ENCODE measurements at regions not wholly inside any gene's neighbourhood (a gene's known extent, or its start where the extent isn't known, plus 50 kb on each side); places are given as distances from the start of the nearest gene placed in this dataset.

GRCh38 chr10:57723305-57723704 is 544.4 kb downstream of the IPMK start:
- no peak overlapping the region for H3K9ac ChIP-seq (ENCODE audit: low read depth, low read length)
- no peaks in the 10 kb centered on the region for H3K9me3 ChIP-seq (ENCODE audit: insufficient read depth, low read depth, low read length)
- WGBS = 25% methylated on average over 1 of the region's 1 CpG
- H3K27me3 ChIP-seq (ENCODE audit: insufficient read depth, low read length) = no peaks in the 10 kb centered on the region
- peaks cover 11% of the 10 kb centered on the region for H3K4me1 ChIP-seq (ENCODE audit: insufficient read depth, low read length)
- H3K4me3 ChIP-seq (ENCODE audit: low read length) = no peak overlapping the region
- H3K36me3 ChIP-seq (ENCODE audit: insufficient read depth, low read length) = no peaks in the 10 kb centered on the region
- 0 out of 2 replicates have a peak overlapping the region, but pooled peaks have one; percentile 12 for H3K27ac ChIP-seq (ENCODE audit: low read depth, low read length)

- WGBS = 83% methylated on average over 2 of the region's 2 CpGs
- Histone ChIP-seq H3K9me3 (ENCODE audit: insufficient read depth, low read depth, low read length) (no peaks in the 10 kb centered on the region), H3K4me3 (ENCODE audit: low read length) (no peak overlapping the region), H3K27ac (ENCODE audit: low read depth, low read length) (no peak overlapping the region), H3K4me1 (ENCODE audit: insufficient read depth, low read length) (no peaks in the 10 kb centered on the region), H3K9ac (ENCODE audit: low read depth, low read length) (no peak overlapping the region), H3K27me3 (ENCODE audit: insufficient read depth, low read length) (no peaks in the 10 kb centered on the region), H3K36me3 (ENCODE audit: insufficient read depth, low read length) (no peaks in the 10 kb centered on the region)
Measured at GRCh38 chr10:57716884-57717283, 550.8 kb downstream of the IPMK start.

- Histone ChIP-seq H3K4me1 (ENCODE audit: insufficient read depth, low read length) (no peaks in the 10 kb centered on the region), H3K36me3 (ENCODE audit: insufficient read depth, low read length) (no peaks in the 10 kb centered on the region), H3K27me3 (ENCODE audit: insufficient read depth, low read length) (no peaks in the 10 kb centered on the region), H3K9me3 (ENCODE audit: insufficient read depth, low read depth, low read length) (no peaks in the 10 kb centered on the region), H3K27ac (ENCODE audit: low read depth, low read length) (no peak overlapping the region), H3K4me3 (ENCODE audit: low read length) (no peak overlapping the region), H3K9ac (ENCODE audit: low read depth, low read length) (no peak overlapping the region)
- WGBS = 92% methylated on average over 2 of the region's 2 CpGs
Measured at GRCh38 chr10:57715233-57715632, 552.5 kb downstream of the IPMK start.

- WGBS = 41% methylated on average over 2 of the region's 2 CpGs
- no peak overlapping the region for H3K9ac ChIP-seq (ENCODE audit: low read depth, low read length)
- H3K27ac ChIP-seq (ENCODE audit: low read depth, low read length) = no peak overlapping the region
- no peak overlapping the region for H3K4me3 ChIP-seq (ENCODE audit: low read length)
- no peaks in the 10 kb centered on the region for H3K36me3 ChIP-seq (ENCODE audit: insufficient read depth, low read length)
- no peaks in the 10 kb centered on the region for H3K27me3 ChIP-seq (ENCODE audit: insufficient read depth, low read length)
- H3K4me1 ChIP-seq (ENCODE audit: insufficient read depth, low read length) = peaks cover 20% of the 10 kb centered on the region
- H3K9me3 ChIP-seq (ENCODE audit: insufficient read depth, low read depth, low read length) = no peaks in the 10 kb centered on the region
Measured at GRCh38 chr10:57707300-57707658, 560.4 kb downstream of the IPMK start.

- Histone ChIP-seq H3K36me3 (ENCODE audit: insufficient read depth, low read length) (no peaks in the 10 kb centered on the region), H3K27me3 (ENCODE audit: insufficient read depth, low read length) (no peaks in the 10 kb centered on the region), H3K9me3 (ENCODE audit: insufficient read depth, low read depth, low read length) (no peaks in the 10 kb centered on the region), H3K4me1 (ENCODE audit: insufficient read depth, low read length) (peaks cover 20% of the 10 kb centered on the region), H3K27ac (ENCODE audit: low read depth, low read length) (0 out of 2 replicates have a peak overlapping the region, but pooled peaks have one; percentile 48), H3K4me3 (ENCODE audit: low read length) (no peak overlapping the region), H3K9ac (ENCODE audit: low read depth, low read length) (no peak overlapping the region)
- WGBS = 64% methylated on average over 5 of the region's 5 CpGs
Measured at GRCh38 chr10:57706576-57707299, 561.0 kb downstream of the IPMK start.

- H3K27ac ChIP-seq (ENCODE audit: low read depth, low read length) = no peak overlapping the region
- no peaks in the 10 kb centered on the region for H3K27me3 ChIP-seq (ENCODE audit: insufficient read depth, low read length)
- H3K9ac ChIP-seq (ENCODE audit: low read depth, low read length) = no peak overlapping the region
- H3K36me3 ChIP-seq (ENCODE audit: insufficient read depth, low read length) = no peaks in the 10 kb centered on the region
- peaks cover 20% of the 10 kb centered on the region for H3K4me1 ChIP-seq (ENCODE audit: insufficient read depth, low read length)
- H3K9me3 ChIP-seq (ENCODE audit: insufficient read depth, low read depth, low read length) = no peaks in the 10 kb centered on the region
- WGBS = 50% methylated on average over 1 of the region's 1 CpG
- no peak overlapping the region for H3K4me3 ChIP-seq (ENCODE audit: low read length)
Measured at GRCh38 chr10:57706016-57706415, 561.7 kb downstream of the IPMK start.

- no peaks in the 10 kb centered on the region for H3K9me3 ChIP-seq (ENCODE audit: insufficient read depth, low read depth, low read length)
- WGBS = 91% methylated on average over 1 of the region's 1 CpG
- H3K4me1 ChIP-seq (ENCODE audit: insufficient read depth, low read length) = peaks cover under 1% of the 10 kb centered on the region
- H3K27ac ChIP-seq (ENCODE audit: low read depth, low read length) = no peak overlapping the region
- no peaks in the 10 kb centered on the region for H3K27me3 ChIP-seq (ENCODE audit: insufficient read depth, low read length)
- H3K4me3 ChIP-seq (ENCODE audit: low read length) = no peak overlapping the region
- H3K9ac ChIP-seq (ENCODE audit: low read depth, low read length) = no peak overlapping the region
- no peaks in the 10 kb centered on the region for H3K36me3 ChIP-seq (ENCODE audit: insufficient read depth, low read length)
Measured at GRCh38 chr10:57699944-57700343, 567.8 kb downstream of the IPMK start.

GRCh38 chr10:57696641-57697040 is 571.1 kb downstream of the IPMK start:
- no peak overlapping the region for H3K9ac ChIP-seq (ENCODE audit: low read depth, low read length)
- no peaks in the 10 kb centered on the region for H3K27me3 ChIP-seq (ENCODE audit: insufficient read depth, low read length)
- H3K9me3 ChIP-seq (ENCODE audit: insufficient read depth, low read depth, low read length) = no peaks in the 10 kb centered on the region
- 94% methylated on average over 1 of the region's 1 CpG for WGBS
- no peak overlapping the region for H3K27ac ChIP-seq (ENCODE audit: low read depth, low read length)
- no peaks in the 10 kb centered on the region for H3K36me3 ChIP-seq (ENCODE audit: insufficient read depth, low read length)
- no peak overlapping the region for H3K4me3 ChIP-seq (ENCODE audit: low read length)
- H3K4me1 ChIP-seq (ENCODE audit: insufficient read depth, low read length) = peaks cover 4% of the 10 kb centered on the region; the same call in 1 of the 2 replicates

GRCh38 chr10:57694956-57695608 is 572.6 kb downstream of the IPMK start:
- H3K4me3 ChIP-seq (ENCODE audit: low read length) = no peak overlapping the region
- peaks cover 4% of the 10 kb centered on the region; the same call in 1 of the 2 replicates for H3K4me1 ChIP-seq (ENCODE audit: insufficient read depth, low read length)
- H3K36me3 ChIP-seq (ENCODE audit: insufficient read depth, low read length) = no peaks in the 10 kb centered on the region
- H3K27ac ChIP-seq (ENCODE audit: low read depth, low read length) = no peak overlapping the region
- no peaks in the 10 kb centered on the region for H3K27me3 ChIP-seq (ENCODE audit: insufficient read depth, low read length)
- 92% methylated on average over 2 of the region's 3 CpGs for WGBS
- H3K9ac ChIP-seq (ENCODE audit: low read depth, low read length) = no peak overlapping the region
- no peaks in the 10 kb centered on the region for H3K9me3 ChIP-seq (ENCODE audit: insufficient read depth, low read depth, low read length)

- Histone ChIP-seq H3K27me3 (ENCODE audit: insufficient read depth, low read length) (no peaks in the 10 kb centered on the region), H3K27ac (ENCODE audit: low read depth, low read length) (no peak overlapping the region), H3K9me3 (ENCODE audit: insufficient read depth, low read depth, low read length) (no peaks in the 10 kb centered on the region), H3K4me3 (ENCODE audit: low read length) (no peak overlapping the region), H3K36me3 (ENCODE audit: insufficient read depth, low read length) (no peaks in the 10 kb centered on the region), H3K9ac (ENCODE audit: low read depth, low read length) (no peak overlapping the region), H3K4me1 (ENCODE audit: insufficient read depth, low read length) (peaks cover 4% of the 10 kb centered on the region; the same call in 1 of the 2 replicates)
- WGBS = 88% methylated on average over 2 of the region's 2 CpGs
Measured at GRCh38 chr10:57692255-57692980, 575.3 kb downstream of the IPMK start.

- H3K4me1 ChIP-seq (ENCODE audit: insufficient read depth, low read length) = peaks cover 2% of the 10 kb centered on the region; the same call in 1 of the 2 replicates
- 89% methylated on average over 5 of the region's 5 CpGs for WGBS
- no peak overlapping the region for H3K27ac ChIP-seq (ENCODE audit: low read depth, low read length)
- no peak overlapping the region for H3K4me3 ChIP-seq (ENCODE audit: low read length)
- no peaks in the 10 kb centered on the region for H3K27me3 ChIP-seq (ENCODE audit: insufficient read depth, low read length)
- no peak overlapping the region for H3K9ac ChIP-seq (ENCODE audit: low read depth, low read length)
- no peaks in the 10 kb centered on the region for H3K9me3 ChIP-seq (ENCODE audit: insufficient read depth, low read depth, low read length)
- no peaks in the 10 kb centered on the region for H3K36me3 ChIP-seq (ENCODE audit: insufficient read depth, low read length)
Measured at GRCh38 chr10:57689596-57690297, 577.9 kb downstream of the IPMK start.
